ENCODE measurements at regions not wholly inside any gene's neighbourhood (a gene's known extent, or its start where the extent isn't known, plus 50 kb on each side); places are given as distances from the start of the nearest gene placed in this dataset.

- TF ChIP-seq CTCF (IDR thresholded peaks at IDR 0.05): no peak
- no peak for TF ChIP-seq POLR2A (IDR thresholded peaks at IDR 0.05)
Observed at GRCh38 chr4:171169396-171169795, 643.8 kb upstream of the GALNTL6 start.
